Mesenchymal stem cell (in vitro differentiated cells and primary cell): ENCODE measurements at regions not wholly inside any gene's neighbourhood (a gene's known extent, or its start where the extent isn't known, plus 50 kb on each side); places are given as distances from the start of the nearest gene placed in this dataset. TPM values are rescaled to one million over a fixed set of nuclear protein-coding genes. Genes with fewer than 3 reads are reported as not detected.

Experiments used
- DNase-seq: peaks from one replicate; pipeline ENCODE4 v3.0.0-alpha.2; 2013
- H2AFZ ChIP-seq: one replicate; pipeline ENCODE4 v1.6.1; 2013; ENCODE audit warnings: low read depth, mild to moderate bottlenecking, control low read depth, inconsistent platforms, low read length, moderate library complexity
- H2AK5ac ChIP-seq: 2 replicates; pipeline ENCODE4 v1.6.1; 2013; ENCODE audit warnings: low read length, moderate library complexity, mild to moderate bottlenecking, inconsistent platforms; ENCODE audit not compliant: severe bottlenecking
- H2BK120ac ChIP-seq: one replicate; pipeline ENCODE4 v1.6.1; 2013; ENCODE audit warnings: low read depth, mild to moderate bottlenecking, inconsistent platforms, low read length, moderate library complexity
- H2BK12ac ChIP-seq, 2 experiments: one replicate each; pipeline ENCODE4 v1.6.1; 2013; ENCODE audit warnings: inconsistent platforms in 2 of 2, low read length in 2 of 2, mild to moderate bottlenecking in 2 of 2, moderate library complexity in 2 of 2, control low read depth in 1 of 2
- H2BK15ac ChIP-seq: one replicate; pipeline ENCODE4 v1.6.1; 2013; ENCODE audit warnings: mild to moderate bottlenecking, low read depth, inconsistent platforms; ENCODE audit not compliant: poor library complexity, severe bottlenecking
- H2BK5ac ChIP-seq: 2 replicates; pipeline ENCODE4 v1.6.1; 2013; ENCODE audit warnings: low read depth, mild to moderate bottlenecking, low read length, control low read depth, inconsistent platforms; ENCODE audit not compliant: poor library complexity, severe bottlenecking
- H3K14ac ChIP-seq, 2 experiments: one replicate each; pipeline ENCODE4 v1.6.1; 2013; ENCODE audit warnings: inconsistent platforms in 2 of 2, low read length in 2 of 2, control low read depth in 1 of 2, mild to moderate bottlenecking in 1 of 2, moderate library complexity in 1 of 2
- H3K18ac ChIP-seq, 2 experiments: one replicate each; pipeline ENCODE4 v1.6.1; 2013; ENCODE audit warnings: inconsistent platforms in 2 of 2, low read length in 2 of 2, control low read depth in 1 of 2, low read depth in 1 of 2, mild to moderate bottlenecking in 1 of 2
- H3K23ac ChIP-seq, 2 experiments: one replicate each; pipeline ENCODE4 v1.6.1; 2013; ENCODE audit warnings: inconsistent platforms in 2 of 2, low read length in 2 of 2, mild to moderate bottlenecking in 2 of 2, moderate library complexity in 2 of 2, control low read depth in 1 of 2
- H3K27ac ChIP-seq: 2 replicates; pipeline ENCODE4 v1.5.1; 2013; ENCODE audit warnings: mild to moderate bottlenecking, moderate library complexity, low read length, control low read depth, inconsistent platforms; ENCODE audit not compliant: poor library complexity, severe bottlenecking
- H3K27me3 ChIP-seq, 2 experiments: 2 replicates each; pipeline versions ENCODE4 v1.6.1 to v1.7.0; 2013; ENCODE audit warnings: low read length in 2 of 2, mild to moderate bottlenecking in 2 of 2, moderate library complexity in 2 of 2, control low read depth in 1 of 2, inconsistent platforms in 1 of 2; ENCODE audit not compliant: control insufficient read depth in 1 of 2, insufficient read depth in 1 of 2
- H3K36me3 ChIP-seq, 2 experiments: 2 replicates each; pipeline versions ENCODE4 v1.6.1 to v1.7.0; 2013; ENCODE audit warnings: low read length in 2 of 2, control low read depth in 1 of 2, inconsistent platforms in 1 of 2, low read depth in 1 of 2, mild to moderate bottlenecking in 1 of 2; ENCODE audit not compliant: insufficient read depth in 2 of 2, control insufficient read depth in 1 of 2
- H3K4ac ChIP-seq, 2 experiments: one replicate each; pipeline ENCODE4 v1.6.1; 2013; ENCODE audit warnings: inconsistent platforms in 2 of 2, low read length in 2 of 2, mild to moderate bottlenecking in 2 of 2, moderate library complexity in 2 of 2, control low read depth in 1 of 2, low read depth in 1 of 2
- H3K4me1 ChIP-seq: 2 replicates; pipeline ENCODE4 v1.6.1; 2013; ENCODE audit warnings: low read depth, low read length, control low read depth; ENCODE audit not compliant: control insufficient read depth, insufficient read depth
- H3K4me2 ChIP-seq: 2 replicates; pipeline ENCODE4 v1.6.1; 2013; ENCODE audit warnings: low read length, mild to moderate bottlenecking, inconsistent platforms; ENCODE audit not compliant: poor library complexity, severe bottlenecking
- H3K4me3 ChIP-seq, 2 experiments: 2 replicates each; pipeline versions ENCODE4 v1.5.1 to v1.7.0; 2013; ENCODE audit warnings: low read length in 2 of 2, mild to moderate bottlenecking in 2 of 2, control low read depth in 1 of 2, low read depth in 1 of 2; ENCODE audit not compliant: insufficient read depth in 1 of 2
- H3K79me1 ChIP-seq: replicated peaks from 2 replicates; pipeline ENCODE4 v1.6.1; 2013; ENCODE audit warnings: mild to moderate bottlenecking, control low read depth, low read length, inconsistent platforms; ENCODE audit not compliant: poor library complexity, severe bottlenecking
- H3K9ac ChIP-seq: 2 replicates; pipeline ENCODE4 v1.7.0; 2013; ENCODE audit warnings: mild to moderate bottlenecking, low read length, moderate library complexity
- H3K9me3 ChIP-seq: 2 replicates; pipeline ENCODE4 v1.7.0; 2013; ENCODE audit warnings: mild to moderate bottlenecking, low read length; ENCODE audit not compliant: control insufficient read depth
- H4K8ac ChIP-seq: one replicate; pipeline ENCODE4 v1.6.1; 2013; ENCODE audit warnings: inconsistent platforms, mild to moderate bottlenecking, low read length, moderate library complexity
- H4K91ac ChIP-seq: one replicate; pipeline ENCODE4 v1.6.1; 2013; ENCODE audit warnings: mild to moderate bottlenecking, low read length, inconsistent platforms
- WGBS: methylation state at CpG from one replicate; pipeline ENCODE4 v1.1.7; 2013; ENCODE audit warnings: mixed read lengths; 5-methylcytosine and 5-hydroxymethylcytosine counted together
- small RNA-seq: library from polyadenylated mRNA; stranded (forward); fragments of <200 nt; extraction: miRNeasy Mini kit (QIAGEN cat#:217004); gene quantifications from one replicate; pipeline ENCODE3, GENCODE V24; 2013; ENCODE audit warnings: low read depth

- Histone ChIP-seq H2BK12ac (no peak overlapping the region), H2BK120ac (no peak overlapping the region), H3K27ac (peak overlapping the region; percentile 16), H4K8ac (no peak overlapping the region), H3K9me3 (no peaks in the 10 kb centered on the region), H3K27me3 (no peaks in the 10 kb centered on the region), H3K79me1 (no peaks in the 10 kb centered on the region), H2BK15ac (no peak overlapping the region), H3K18ac (no peak overlapping the region), H2BK5ac (no peak overlapping the region), H3K4me1 (peaks cover 2% of the 10 kb centered on the region), H2AK5ac (no peak overlapping the region), H3K4me2 (no peak overlapping the region), H3K4ac (no peak overlapping the region), H3K14ac (no peak overlapping the region), H3K36me3 (no peaks in the 10 kb centered on the region), H3K23ac (no peak overlapping the region), H3K4me3 (peak overlapping the region in 1 of 2 experiments; percentile 20), H2AFZ (no peak overlapping the region), H3K9ac (peak overlapping the region; percentile 78), H4K91ac (no peak overlapping the region)
- DNase-seq = peak; percentile 59
- 48% methylated on average over 2 of the region's 4 CpGs for WGBS
These were observed 51.3 kb upstream of the CXADR start for GRCh38 chr21:17461582-17461981.

DNA sequence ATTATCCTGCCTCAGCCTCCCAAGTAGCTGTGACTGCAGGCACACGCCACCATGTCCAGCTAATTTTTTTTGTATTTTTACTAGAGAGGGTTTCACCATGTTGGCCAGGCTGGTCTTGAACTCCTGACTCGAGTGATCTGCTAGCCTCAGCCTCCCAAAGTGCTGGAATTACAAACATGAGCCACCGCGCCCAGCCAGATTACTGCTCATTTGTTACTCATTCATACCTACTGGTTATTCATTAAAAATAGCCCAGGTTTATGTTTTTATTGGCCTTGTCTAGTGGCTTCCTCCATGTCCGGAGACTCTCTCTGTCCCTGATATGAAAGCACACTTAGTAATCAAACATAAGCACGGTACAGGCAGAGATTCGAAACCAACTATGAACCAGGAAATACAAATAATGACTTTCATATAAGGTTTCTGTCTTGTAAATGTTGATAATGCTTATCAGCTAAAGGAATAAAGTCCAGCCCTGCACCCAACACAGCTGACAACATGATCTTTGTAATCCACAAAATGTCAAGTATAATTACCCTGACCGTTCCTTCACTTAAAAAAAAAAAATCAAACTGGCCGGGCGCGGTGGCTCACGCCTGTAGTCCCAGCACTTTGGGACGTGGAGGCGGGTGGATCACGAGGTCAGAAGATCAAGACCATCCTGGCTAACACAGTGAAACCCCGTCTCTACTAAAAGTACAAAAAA lies 50.4 kb upstream of the CXADR start:
- Histone ChIP-seq H3K79me1 (no peaks in the 10 kb centered on the region), H3K9ac (peak overlapping the region; percentile 5), H2BK15ac (peak overlapping the region; percentile 21), H2AFZ (no peak overlapping the region), H3K4me3 (no peak overlapping the region), H3K4me1 (peaks cover 2% of the 10 kb centered on the region), H3K4ac (no peak overlapping the region), H3K14ac (no peak overlapping the region), H3K27ac (peak overlapping the region; percentile 26), H3K4me2 (no peak overlapping the region), H2BK5ac (no peak overlapping the region), H2BK120ac (no peak overlapping the region), H3K9me3 (no peaks in the 10 kb centered on the region), H2BK12ac (no peak overlapping the region), H3K36me3 (no peaks in the 10 kb centered on the region), H3K27me3 (no peaks in the 10 kb centered on the region), H4K91ac (no peak overlapping the region), H4K8ac (no peak overlapping the region), H2AK5ac (no peak overlapping the region), H3K23ac (no peak overlapping the region), H3K18ac (no peak overlapping the region)
- WGBS = 92% methylated on average over 13 of the region's 16 CpGs
- DNase-seq = no peak

Small RNAs in the stretch of these regions (small RNA-seq; reads per million reads assigned to genes)
- gene MIR125B2 = 141 reads per million, percentile 93 among the genes with 10 or more reads in this experiment
- 233 reads per million, percentile 94 among the genes with 10 or more reads in this experiment for gene MIR99A
- gene MIRLET7C = 958 reads per million, percentile 97 among the genes with 10 or more reads in this experiment
- not detected for gene RNU1-98P
- not detected for gene RNU6-113P
- gene RNU6-426P = not detected
- not detected for gene SNORD74B
